ENCODE measurements at regions not wholly inside any gene's neighbourhood (a gene's known extent, or its start where the extent isn't known, plus 50 kb on each side); places are given as distances from the start of the nearest gene placed in this dataset.
"Not testable (repeated sequence)": the region's sequence is repeated elsewhere in the genome, so short reads cannot be mapped to it uniquely, and the experiment has no call there.

DNA sequence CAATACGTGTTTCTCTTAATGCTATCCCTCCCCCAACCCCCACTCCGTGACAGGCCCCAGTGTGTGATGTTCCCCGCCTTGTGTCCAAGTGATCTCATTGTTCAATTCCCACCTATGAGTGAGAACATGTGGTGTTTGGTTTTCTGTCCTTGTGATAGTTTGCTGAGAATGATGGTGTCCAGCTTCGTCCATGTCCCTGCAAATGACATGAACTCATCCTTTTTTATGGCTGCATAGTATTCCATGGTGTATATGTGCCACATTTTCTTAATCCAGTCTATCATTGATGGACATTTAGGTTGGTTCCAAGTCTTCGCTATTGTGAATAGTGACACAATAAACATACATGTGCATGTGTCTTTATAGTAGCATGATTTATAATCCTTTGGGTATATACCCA, 52.5 kb downstream of the KIAA0408 start:
- H3K36me3 ChIP-seq; H3K27me3 ChIP-seq; DNase-seq (ENCODE audit: low read depth in 1 of 2, low spot score in 1 of 2); H3K27ac ChIP-seq; H3K4me1 ChIP-seq (ENCODE audit: low read depth); H3K4me3 ChIP-seq; H3K9me3 ChIP-seq (ENCODE audit: low read depth): not testable (repeated sequence)

DNA sequence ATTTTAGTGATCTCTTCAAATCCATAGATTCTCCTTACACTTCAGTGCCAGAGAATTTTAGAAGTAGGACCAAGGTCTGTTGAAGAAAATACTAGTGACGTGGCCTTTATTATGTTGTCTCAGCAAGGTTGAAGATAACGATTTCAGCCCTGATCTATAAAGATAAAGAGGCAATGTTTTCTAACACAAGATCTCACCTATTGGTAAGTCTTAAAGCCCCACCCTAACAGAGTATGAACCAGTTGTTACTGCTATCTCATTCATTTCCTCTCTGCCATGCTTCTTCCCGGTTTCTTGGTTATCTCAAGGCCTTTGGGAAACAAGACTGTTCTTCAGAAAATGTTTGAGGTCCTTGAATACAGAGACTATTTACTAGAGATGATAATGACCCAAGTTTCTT, 53.1 kb downstream of the KIAA0408 start:
- Histone ChIP-seq H3K27me3 (no peaks in the 10 kb centered on the region), H3K4me1 (ENCODE audit: low read depth) (no peaks in the 10 kb centered on the region), H3K9me3 (ENCODE audit: low read depth) (no peaks in the 10 kb centered on the region), H3K36me3 (no peaks in the 10 kb centered on the region), H3K4me3 (no peak overlapping the region), H3K27ac (no peak overlapping the region)
- DNase-seq (ENCODE audit: low read depth in 1 of 2, low spot score in 1 of 2), result no peak
- TF ChIP-seq, protein P1, sequence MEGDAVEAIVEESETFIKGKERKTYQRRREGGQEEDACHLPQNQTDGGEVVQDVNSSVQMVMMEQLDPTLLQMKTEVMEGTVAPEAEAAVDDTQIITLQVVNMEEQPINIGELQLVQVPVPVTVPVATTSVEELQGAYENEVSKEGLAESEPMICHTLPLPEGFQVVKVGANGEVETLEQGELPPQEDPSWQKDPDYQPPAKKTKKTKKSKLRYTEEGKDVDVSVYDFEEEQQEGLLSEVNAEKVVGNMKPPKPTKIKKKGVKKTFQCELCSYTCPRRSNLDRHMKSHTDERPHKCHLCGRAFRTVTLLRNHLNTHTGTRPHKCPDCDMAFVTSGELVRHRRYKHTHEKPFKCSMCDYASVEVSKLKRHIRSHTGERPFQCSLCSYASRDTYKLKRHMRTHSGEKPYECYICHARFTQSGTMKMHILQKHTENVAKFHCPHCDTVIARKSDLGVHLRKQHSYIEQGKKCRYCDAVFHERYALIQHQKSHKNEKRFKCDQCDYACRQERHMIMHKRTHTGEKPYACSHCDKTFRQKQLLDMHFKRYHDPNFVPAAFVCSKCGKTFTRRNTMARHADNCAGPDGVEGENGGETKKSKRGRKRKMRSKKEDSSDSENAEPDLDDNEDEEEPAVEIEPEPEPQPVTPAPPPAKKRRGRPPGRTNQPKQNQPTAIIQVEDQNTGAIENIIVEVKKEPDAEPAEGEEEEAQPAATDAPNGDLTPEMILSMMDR (IDR thresholded peaks at IDR 0.05; ENCODE audit: low read depth, low read length), result no peak

DNA sequence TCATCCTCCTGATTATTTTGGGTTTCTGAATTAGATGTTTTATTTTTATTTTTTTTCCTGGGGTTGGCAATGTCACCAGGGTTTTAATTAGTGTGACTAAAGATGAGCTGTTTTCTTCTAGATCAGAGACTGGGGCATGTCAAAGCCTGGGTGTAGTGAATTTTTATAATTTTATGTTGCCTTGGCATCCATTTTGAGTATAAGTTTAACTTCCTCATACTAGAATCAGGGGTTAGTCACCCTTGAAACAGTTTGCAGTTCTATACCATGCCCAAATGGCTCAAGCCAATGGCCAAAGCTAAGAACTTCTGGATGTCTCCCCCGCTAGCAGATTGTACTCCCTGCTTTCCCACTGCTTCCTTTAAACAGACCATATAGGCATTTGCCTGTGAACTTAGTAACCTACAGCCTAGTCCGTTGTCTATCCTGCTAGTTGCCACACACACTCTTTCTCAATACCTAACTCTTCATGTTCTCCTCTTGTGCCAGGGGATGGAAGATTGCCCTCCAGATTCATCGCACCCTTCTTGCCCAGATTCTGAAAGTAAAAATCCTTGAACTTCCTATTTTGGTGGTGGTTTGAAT, 54.5 kb downstream of the KIAA0408 start:
- Histone ChIP-seq H3K9me3 (ENCODE audit: low read depth) (no peaks in the 10 kb centered on the region), H3K4me1 (ENCODE audit: low read depth) (no peaks in the 10 kb centered on the region), H3K27ac (no peak overlapping the region), H3K27me3 (no peaks in the 10 kb centered on the region), H3K4me3 (no peak overlapping the region), H3K36me3 (no peaks in the 10 kb centered on the region)
- no peak for DNase-seq (ENCODE audit: low read depth in 1 of 2, low spot score in 1 of 2)
- TF ChIP-seq, protein P1 (IDR thresholded peaks at IDR 0.05; ENCODE audit: low read depth, low read length), result no peak

DNA sequence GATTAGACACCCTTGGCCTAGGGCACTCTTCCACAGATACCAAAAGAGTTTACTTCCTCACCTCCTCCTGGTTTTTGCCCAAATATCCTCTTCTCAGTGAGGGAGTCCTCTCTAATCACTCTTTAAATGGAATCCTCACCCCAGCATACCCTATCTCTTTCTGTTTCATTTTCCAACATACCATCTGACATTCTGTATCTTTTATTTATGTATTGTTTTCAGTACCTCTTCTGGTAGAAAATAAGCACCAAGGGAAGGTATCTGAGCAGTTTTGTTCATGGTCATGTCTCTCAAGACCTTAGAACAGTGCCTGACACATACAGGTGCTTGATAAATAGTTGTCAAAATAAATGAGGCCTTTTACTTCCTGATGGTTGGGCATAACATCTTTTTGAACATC, 55.1 kb downstream of the KIAA0408 start:
- H3K4me3 ChIP-seq, result no peak overlapping the region
- H3K27ac ChIP-seq, result no peak overlapping the region
- no peaks in the 10 kb centered on the region for H3K4me1 ChIP-seq (ENCODE audit: low read depth)
- no peaks in the 10 kb centered on the region for H3K9me3 ChIP-seq (ENCODE audit: low read depth)
- H3K36me3 ChIP-seq, result no peaks in the 10 kb centered on the region
- DNase-seq (ENCODE audit: low read depth in 1 of 2, low spot score in 1 of 2), result no peak
- no peaks in the 10 kb centered on the region for H3K27me3 ChIP-seq
- TF ChIP-seq, protein P1 (IDR thresholded peaks at IDR 0.05; ENCODE audit: low read depth, low read length), result no peak

DNA sequence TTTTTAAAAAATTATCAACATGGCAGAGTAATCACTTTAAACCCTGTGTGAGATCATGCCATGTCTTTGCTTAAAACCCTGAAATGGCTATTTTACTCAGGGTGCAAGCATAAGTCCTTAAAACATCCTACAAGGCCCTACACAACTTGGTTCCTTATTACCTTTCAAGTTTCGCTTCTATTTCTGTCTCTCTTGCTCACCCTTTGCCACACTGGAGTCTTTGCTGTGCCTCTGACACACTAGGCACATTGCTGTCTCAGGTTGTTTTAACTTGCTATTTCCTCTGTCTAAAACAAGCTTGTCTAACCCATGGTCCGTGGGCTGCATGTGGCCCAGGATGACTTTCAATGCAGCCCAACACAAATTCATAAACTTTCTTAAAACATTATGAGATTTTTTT, 55.6 kb downstream of the KIAA0408 start:
- Histone ChIP-seq H3K36me3 (no peaks in the 10 kb centered on the region), H3K9me3 (ENCODE audit: low read depth) (no peaks in the 10 kb centered on the region), H3K4me1 (ENCODE audit: low read depth) (no peaks in the 10 kb centered on the region), H3K4me3 (no peak overlapping the region), H3K27ac (no peak overlapping the region), H3K27me3 (no peaks in the 10 kb centered on the region)
- TF ChIP-seq, protein P1 (IDR thresholded peaks at IDR 0.05; ENCODE audit: low read depth, low read length), result no peak
- no peak for DNase-seq (ENCODE audit: low read depth in 1 of 2, low spot score in 1 of 2)

DNA sequence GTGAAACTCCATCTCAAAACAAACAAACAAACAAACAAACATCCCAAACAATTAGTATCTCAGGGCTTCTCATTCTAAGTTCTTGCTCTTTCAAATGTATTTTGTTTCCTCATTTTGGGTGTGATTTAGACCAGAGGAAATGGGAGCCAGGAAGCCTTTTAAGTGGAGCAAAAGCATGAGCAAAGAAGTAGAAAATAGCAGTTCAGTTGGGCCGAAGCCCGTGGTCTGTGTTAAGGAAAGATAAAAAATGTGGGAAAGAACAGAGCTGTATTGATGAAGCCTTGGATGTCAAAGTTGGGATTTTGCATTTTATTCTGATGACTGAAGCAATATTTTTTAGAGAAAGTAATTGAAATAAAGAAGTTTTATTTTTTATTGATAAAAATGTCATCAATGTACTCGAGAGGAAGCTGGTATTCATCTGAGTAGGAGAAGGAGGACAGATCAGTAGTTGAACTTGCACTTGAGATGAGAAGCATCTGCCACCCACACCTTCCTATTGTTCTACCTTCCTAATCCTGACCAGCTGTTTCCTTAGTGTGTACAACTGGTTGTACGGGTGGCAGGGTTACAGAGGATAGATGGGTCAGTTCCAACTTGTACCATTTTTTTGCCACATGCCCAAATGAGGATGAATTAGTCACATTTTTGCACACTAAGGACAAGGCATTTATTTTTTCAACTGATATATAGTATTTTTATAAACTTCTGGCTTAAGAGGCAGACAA, 56.1 kb downstream of the KIAA0408 start:
- Histone ChIP-seq H3K9me3 (ENCODE audit: low read depth) (no peaks in the 10 kb centered on the region), H3K4me3 (no peak overlapping the region), H3K27me3 (no peaks in the 10 kb centered on the region), H3K4me1 (ENCODE audit: low read depth) (no peaks in the 10 kb centered on the region), H3K36me3 (no peaks in the 10 kb centered on the region), H3K27ac (no peak overlapping the region)
- no peak for DNase-seq (ENCODE audit: low read depth in 1 of 2, low spot score in 1 of 2)
- TF ChIP-seq, protein P1 (IDR thresholded peaks at IDR 0.05; ENCODE audit: low read depth, low read length), result no peak
